SK-N-SH treated with all-trans-retinoic acid at 6 μM for 48 hours (cell line): ENCODE measurements at regions not wholly inside any gene's neighbourhood (a gene's known extent, or its start where the extent isn't known, plus 50 kb on each side); places are given as distances from the start of the nearest gene placed in this dataset.

Source experiments
- BACH2 ChIP-seq: fragments of 250-450 bp; sonication (Bioruptor Pico); IDR thresholded peaks from 2 replicates; pipeline ENCODE4 v1.9.0; 2021; ENCODE audit warnings: mild to moderate bottlenecking, borderline replicate concordance
- ESRRG ChIP-seq: fragments of 250-450 bp; sonication (Bioruptor Pico); IDR thresholded peaks from 2 replicates; pipeline ENCODE4 v1.6.1; 2021; ENCODE audit warnings: mild to moderate bottlenecking
- TOX ChIP-seq: fragments of 250-450 bp; sonication (Bioruptor Pico); IDR thresholded peaks from 2 replicates; pipeline ENCODE4 v1.8.0; 2021; ENCODE audit warnings: mild to moderate bottlenecking, moderate library complexity, borderline replicate concordance
- ZC3H10 ChIP-seq: fragments of 250-450 bp; sonication (Bioruptor Pico); IDR thresholded peaks from 2 replicates; pipeline ENCODE4 v1.5.1; 2021; ENCODE audit warnings: mild to moderate bottlenecking, moderate library complexity
- ZFP3 ChIP-seq: fragments of 250-450 bp; sonication (Bioruptor Pico); IDR thresholded peaks from 2 replicates; pipeline ENCODE4 v1.5.0; 2020; ENCODE audit warnings: mild to moderate bottlenecking, moderate library complexity
- TF ChIP-seq, protein P1 (sequence below): fragments of 250-450 bp; sonication (Bioruptor Pico); IDR thresholded peaks from 2 replicates; pipeline ENCODE4 v1.8.0; 2020; ENCODE audit warnings: mild to moderate bottlenecking, moderate library complexity, borderline replicate concordance

DNA sequence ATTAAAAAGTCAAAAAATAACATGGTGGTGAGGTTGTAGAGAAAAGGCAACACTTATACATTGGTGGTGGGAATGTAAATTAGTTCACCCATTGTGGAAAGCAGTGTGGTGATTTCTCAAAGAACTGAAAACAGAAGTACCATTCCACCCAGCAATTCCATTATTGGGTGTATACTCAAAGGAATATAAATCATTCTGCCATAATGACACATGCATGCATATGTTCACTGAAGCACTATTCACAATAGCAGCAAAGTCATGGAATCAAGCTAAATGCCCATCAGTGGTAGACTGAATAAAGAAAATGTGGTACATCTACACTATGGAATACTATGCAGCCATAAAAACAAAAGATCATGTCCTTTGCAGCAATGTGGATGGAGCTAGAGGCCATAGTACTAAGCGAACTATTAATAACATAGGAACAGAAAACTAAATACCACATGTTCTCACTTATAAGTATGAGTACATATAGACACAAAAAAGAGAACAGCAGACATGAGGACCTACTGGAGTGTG lies 66.1 kb upstream of the MKLN1 start:
- TF ChIP-seq BACH2, result no peak
- TF ChIP-seq, protein P1, sequence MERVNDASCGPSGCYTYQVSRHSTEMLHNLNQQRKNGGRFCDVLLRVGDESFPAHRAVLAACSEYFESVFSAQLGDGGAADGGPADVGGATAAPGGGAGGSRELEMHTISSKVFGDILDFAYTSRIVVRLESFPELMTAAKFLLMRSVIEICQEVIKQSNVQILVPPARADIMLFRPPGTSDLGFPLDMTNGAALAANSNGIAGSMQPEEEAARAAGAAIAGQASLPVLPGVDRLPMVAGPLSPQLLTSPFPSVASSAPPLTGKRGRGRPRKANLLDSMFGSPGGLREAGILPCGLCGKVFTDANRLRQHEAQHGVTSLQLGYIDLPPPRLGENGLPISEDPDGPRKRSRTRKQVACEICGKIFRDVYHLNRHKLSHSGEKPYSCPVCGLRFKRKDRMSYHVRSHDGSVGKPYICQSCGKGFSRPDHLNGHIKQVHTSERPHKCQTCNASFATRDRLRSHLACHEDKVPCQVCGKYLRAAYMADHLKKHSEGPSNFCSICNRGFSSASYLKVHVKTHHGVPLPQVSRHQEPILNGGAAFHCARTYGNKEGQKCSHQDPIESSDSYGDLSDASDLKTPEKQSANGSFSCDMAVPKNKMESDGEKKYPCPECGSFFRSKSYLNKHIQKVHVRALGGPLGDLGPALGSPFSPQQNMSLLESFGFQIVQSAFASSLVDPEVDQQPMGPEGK (CRISPR knock-in tag), result no peak
- no peak for TF ChIP-seq ZFP3 (CRISPR knock-in tag)
- no peak for TF ChIP-seq ZC3H10
- TF ChIP-seq TOX, result no peak
- no peak for TF ChIP-seq ESRRG (CRISPR knock-in tag)
